ENCODE measurements at regions not wholly inside any gene's neighbourhood (a gene's known extent, or its start where the extent isn't known, plus 50 kb on each side); places are given as distances from the start of the nearest gene placed in this dataset.

DNA sequence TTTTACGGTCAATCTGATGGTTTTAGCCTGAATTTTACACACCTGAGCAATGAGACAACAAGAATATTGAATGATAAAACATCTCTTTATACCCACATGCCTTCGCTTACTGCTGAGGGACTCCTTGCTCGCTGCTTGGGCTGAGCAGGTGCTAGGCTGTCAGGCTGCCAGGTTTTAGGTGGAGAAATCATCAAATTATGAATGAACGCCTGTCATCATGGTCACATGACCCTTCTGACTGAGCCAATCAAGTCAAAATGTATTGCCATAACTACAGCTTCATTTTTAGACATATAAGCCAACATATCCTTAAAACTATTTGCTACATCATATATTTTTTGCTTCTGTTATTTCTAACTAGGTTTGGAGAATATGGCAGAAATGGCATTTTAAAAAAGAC, 274.0 kb downstream of the LNPK start:
- H2AK5ac ChIP-seq (ENCODE audit: low read depth, low read length), result no peak overlapping the region
- no peaks in the 10 kb centered on the region for H3K9me3 ChIP-seq (ENCODE audit: insufficient read depth in 2 of 2, low read depth in 1 of 2, low read length in 1 of 2)
- H4K5ac ChIP-seq (ENCODE audit: insufficient read length, low read depth, low read length), result no peak overlapping the region
- no peak overlapping the region for H2BK20ac ChIP-seq (ENCODE audit: low read length)
- H3K18ac ChIP-seq (ENCODE audit: extremely low read depth, low read length), result no peak overlapping the region
- no peak overlapping the region for H3K9ac ChIP-seq (replicated peaks in 1 of 4; ENCODE audit: extremely low read depth in 1 of 4, low read depth in 3 of 4, low read length in 3 of 4)
- CTCF ChIA-PET (ENCODE audit: partially characterized antibody), result interaction anchor here (1.1 kb wide), 1 partner anchor 14 kb away, joined by 3 read pairs; no protein-coding TSS in a partner anchor
- POLR2A ChIA-PET (ENCODE audit: partially characterized antibody), result no interaction called here
- H3K23ac ChIP-seq (ENCODE audit: insufficient read length), result no peak overlapping the region
- no peak overlapping the region for H3K4me3 ChIP-seq (ENCODE audit: extremely low read depth in 1 of 4, insufficient read depth in 2 of 4, low read depth in 3 of 4, low read length in 4 of 4)
- no peak overlapping the region; the same call in 1 of the 2 replicates for H4K8ac ChIP-seq (ENCODE audit: extremely low read depth, insufficient read depth, low read length)
- no peak overlapping the region for H3K4ac ChIP-seq (replicated peaks; ENCODE audit: insufficient read length, low read depth, low read length)
- TF ChIP-seq CTCF (IDR thresholded peaks at IDR 0.05; ENCODE audit: control extremely low read depth in 1 of 3, insufficient read depth in 1 of 3, low read depth in 1 of 3, low read length in 3 of 3) (no peak), BRCA1 (IDR thresholded peaks at IDR 0.05; ENCODE audit: low read depth, low read length) (no peak), BCL11A (IDR thresholded peaks at IDR 0.05; ENCODE audit: low read depth in 2 of 2, low read length in 2 of 2) (no peak), HDAC2 (IDR thresholded peaks at IDR 0.05; ENCODE audit: borderline replicate concordance in 1 of 2, low read depth in 2 of 2, low read length in 2 of 2) (no peak), CREB1 (IDR thresholded peaks at IDR 0.05) (no peak)
- H3K27me3 ChIP-seq (replicated peaks in 1 of 4; ENCODE audit: control insufficient read depth in 3 of 4, extremely low read depth in 1 of 4, insufficient read depth in 3 of 4, low read length in 3 of 4), result no peaks in the 10 kb centered on the region
- no peaks in the 10 kb centered on the region for H3K23me2 ChIP-seq (ENCODE audit: low read depth, low read length)
- H3K4me2 ChIP-seq (ENCODE audit: insufficient read depth in 1 of 2, low read depth in 2 of 2, low read length in 2 of 2), result no peak overlapping the region
- no peaks in the 10 kb centered on the region for H3K4me1 ChIP-seq (replicated peaks in 1 of 4; ENCODE audit: control insufficient read depth in 3 of 4, insufficient read depth in 4 of 4, low read length in 3 of 4)
- no peak for FAIRE-seq
- H4K20me1 ChIP-seq (replicated peaks in 1 of 2; ENCODE audit: control insufficient read depth in 1 of 2, insufficient read depth in 2 of 2, low read length in 2 of 2), result no peaks in the 10 kb centered on the region
- no peak for DNase-seq (ENCODE audit: low read depth in 1 of 2, low spot score in 2 of 2)
- no peak overlapping the region for H4K91ac ChIP-seq (replicated peaks; ENCODE audit: insufficient read length, low read length)
- H3K56ac ChIP-seq (replicated peaks; ENCODE audit: insufficient read length, low read depth, low read length), result no peak overlapping the region
- H3K14ac ChIP-seq (ENCODE audit: insufficient read length), result no peak overlapping the region
- 84% methylated on average over 4 of the region's 4 CpGs; no CpG with 5 or more reads in 1 of the 2 experiments for WGBS, 2 experiments (ENCODE audit: extremely low coverage in 1 of 2, insufficient coverage in 1 of 2, insufficient read length in 1 of 2, insufficient replicate concordance in 2 of 2, low coverage in 1 of 2, low lambda C conversion rate in 2 of 2, missing lambda C conversion rate in 1 of 2)
- no peak overlapping the region for H2AFZ ChIP-seq (ENCODE audit: low read length)
- no peak overlapping the region for H2BK15ac ChIP-seq (ENCODE audit: low read length)
- H2BK5ac ChIP-seq (ENCODE audit: low read depth, low read length), result no peak overlapping the region
- no peaks in the 10 kb centered on the region for H3K79me1 ChIP-seq (ENCODE audit: low read depth, low read length)
- H2BK120ac ChIP-seq (replicated peaks; ENCODE audit: low read depth, low read length), result no peak overlapping the region
- H3K27ac ChIP-seq (ENCODE audit: low read depth, low read length), result no peak overlapping the region
- no peak overlapping the region for H2BK12ac ChIP-seq (ENCODE audit: low read depth, low read length)
- no peaks in the 10 kb centered on the region for H3K79me2 ChIP-seq (ENCODE audit: control insufficient read depth in 1 of 2, insufficient read depth in 2 of 2, low read length in 2 of 2)
- H3K36me3 ChIP-seq (ENCODE audit: control insufficient read depth in 2 of 4, insufficient read depth in 4 of 4, low read length in 3 of 4), result no peaks in the 10 kb centered on the region

All from H1 (cell line).